Lower leg skin (tissue), 4 donors: ENCODE measurements at regions not wholly inside any gene's neighbourhood (a gene's known extent, or its start where the extent isn't known, plus 50 kb on each side); places are given as distances from the start of the nearest gene placed in this dataset.

Experiments used
- DNase-seq, 2 donors: peaks; one replicate each; pipeline ENCODE4 v3.0.0-alpha.2; 2019; ENCODE audit warnings: low spot score in 2 of 2
- H3K4me3 ChIP-seq: fragments of 200-600 bp; sonication (generic); 2 replicates; pipeline ENCODE4 v1.5.1; 2017; ENCODE audit warnings: mild to moderate bottlenecking, low read depth; ENCODE audit not compliant: poor library complexity, severe bottlenecking
- CTCF ChIP-seq, 3 donors: fragments of 450-650 bp; IDR thresholded peaks; one replicate each; pipeline ENCODE4 v1.5.1; 2016; ENCODE audit warnings: antibody characterized with exemption in 3 of 3, mild to moderate bottlenecking in 3 of 3, moderate library complexity in 2 of 3
- POLR2A ChIP-seq, 2 donors: fragments of 450-650 bp; IDR thresholded peaks; one replicate each; pipeline ENCODE4 v1.6.1; 2016 to 2017; ENCODE audit warnings: antibody characterized with exemption in 2 of 2, mild to moderate bottlenecking in 1 of 2, moderate library complexity in 1 of 2
- WGBS, 2 donors: methylation state at CpG; one replicate each; pipeline ENCODE4 v1.1.5; 2018; 5-methylcytosine and 5-hydroxymethylcytosine counted together
- intact Hi-C: fragments of 100-400 bp; cut with DNase I; formaldehyde crosslinking; loops from one replicate; pipeline ENCODE4 v1.15.0; 2023; ENCODE audit warnings: low total_unique reads

GRCh38 chr5:168121138-168121494, 170.3 kb upstream of the WWC1 start:
- WGBS, 2 donors: 86 to 87% methylated on average over 4 of the region's 4 CpGs
- no peak for DNase-seq
- H3K4me3 ChIP-seq: no peak overlapping the region
- TF ChIP-seq CTCF (IDR thresholded peaks at IDR 0.05) (no peak), POLR2A (IDR thresholded peaks at IDR 0.05) (no peak)
- intact Hi-C loops: no loop called here

- no peak for DNase-seq
- no peak overlapping the region for H3K4me3 ChIP-seq
- WGBS, 2 donors: 80 to 84% methylated on average over 8 of the region's 8 CpGs
- no peak for TF ChIP-seq POLR2A (IDR thresholded peaks at IDR 0.05)
- no peak for TF ChIP-seq CTCF (IDR thresholded peaks at IDR 0.05)
- intact Hi-C loops: no loop called here
Observed at GRCh38 chr5:168123631-168124528, 167.6 kb upstream of the WWC1 start.

- DNase-seq: no peak
- TF ChIP-seq POLR2A (IDR thresholded peaks at IDR 0.05): no peak
- no peak for TF ChIP-seq CTCF (IDR thresholded peaks at IDR 0.05)
- no peak overlapping the region for H3K4me3 ChIP-seq
- 84 to 85% methylated on average over 14 of the region's 14 CpGs for WGBS, 2 donors
- intact Hi-C loops: no loop called here
Observed at GRCh38 chr5:168125445-168126199, 165.8 kb upstream of the WWC1 start.

- no peak overlapping the region for H3K4me3 ChIP-seq
- 93 to 98% methylated on average over 15 of the region's 15 CpGs for WGBS, 2 donors
- DNase-seq: no peak
- intact Hi-C loops: no loop called here
- TF ChIP-seq POLR2A (IDR thresholded peaks at IDR 0.05) (no peak), CTCF (IDR thresholded peaks at IDR 0.05) (no peak)
Observed at GRCh38 chr5:168126606-168127005, 164.8 kb upstream of the WWC1 start.

- intact Hi-C loops: no loop called here
- H3K4me3 ChIP-seq: no peak overlapping the region
- 73 to 86% methylated on average over 7 of the region's 7 CpGs for WGBS, 2 donors
- no peak for TF ChIP-seq CTCF (IDR thresholded peaks at IDR 0.05)
- DNase-seq: no peak
Observed at GRCh38 chr5:168128111-168128510, 163.3 kb upstream of the WWC1 start.
